MM.1S (cell line): ENCODE measurements at regions not wholly inside any gene's neighbourhood (a gene's known extent, or its start where the extent isn't known, plus 50 kb on each side); places are given as distances from the start of the nearest gene placed in this dataset.

ENCODE experiments used
- CTCF ChIP-seq: fragments of 300-600 bp; sonication (generic); IDR thresholded peaks from 2 replicates; pipeline ENCODE4 v1.5.1; 2016; ENCODE audit warnings: antibody characterized with exemption, low read length, mixed read lengths
- EZH2 ChIP-seq: fragments of 300-600 bp; sonication (generic); optimal IDR thresholded peaks from 2 replicates; pipeline ENCODE3; 2017; ENCODE audit warnings: low read depth, mild to moderate bottlenecking, antibody characterized with exemption, low read length, mixed read lengths

- TF ChIP-seq EZH2, result no peak
- TF ChIP-seq CTCF, result no peak
Measured at GRCh38 chr2:209236377-209236776, 187.5 kb upstream of the MAP2 start.
